GM23338 (cell line): ENCODE measurements at regions not wholly inside any gene's neighbourhood (a gene's known extent, or its start where the extent isn't known, plus 50 kb on each side); places are given as distances from the start of the nearest gene placed in this dataset.

Experiments used
- ATAC-seq: fragments of 200-7000 bp; cut with Tn5 transposase; 3 replicates; pipeline ENCODE4 v1.9.1; 2020
- DNase-seq: peaks from one replicate; pipeline ENCODE4 v3.0.0-alpha.2; 2015; ENCODE audit warnings: low spot score
- H2AFZ ChIP-seq: fragments of 200-600 bp; sonication (generic); 2 replicates; pipeline ENCODE4 v1.8.0; 2016; ENCODE audit warnings: antibody characterized with exemption, mild to moderate bottlenecking, moderate library complexity
- H3F3A ChIP-seq: fragments of 200-600 bp; sonication (generic); replicated peaks from 2 replicates; pipeline ENCODE4 v1.8.0; 2017; ENCODE audit warnings: antibody characterized with exemption, mixed run types, low read depth
- H3K27ac ChIP-seq: fragments of 200-600 bp; sonication (generic); 2 replicates; pipeline ENCODE4 v1.6.1; 2016; ENCODE audit warnings: low read depth
- H3K27me3 ChIP-seq: fragments of 200-600 bp; sonication (generic); 2 replicates; pipeline ENCODE4 v1.8.0; 2016; ENCODE audit warnings: mild to moderate bottlenecking, mixed run types, moderate library complexity; ENCODE audit not compliant: insufficient read depth
- H3K36me3 ChIP-seq: fragments of 200-600 bp; sonication (generic); 2 replicates; pipeline ENCODE4 v1.8.0; 2016; ENCODE audit warnings: mild to moderate bottlenecking; ENCODE audit not compliant: insufficient read depth
- H3K4me1 ChIP-seq: fragments of 200-600 bp; sonication (generic); 2 replicates; pipeline ENCODE4 v1.8.0; 2016; ENCODE audit warnings: mild to moderate bottlenecking, moderate library complexity; ENCODE audit not compliant: insufficient read depth
- H3K4me2 ChIP-seq: fragments of 200-600 bp; sonication (generic); 2 replicates; pipeline ENCODE4 v1.7.1; 2017; ENCODE audit warnings: mixed run types
- H3K4me3 ChIP-seq: fragments of 200-600 bp; sonication (generic); 2 replicates; pipeline ENCODE4 v1.6.1; 2016; ENCODE audit warnings: mixed run types
- H3K79me2 ChIP-seq: fragments of 200-600 bp; sonication (generic); replicated peaks from 2 replicates; pipeline ENCODE4 v1.8.0; 2017; ENCODE audit warnings: mild to moderate bottlenecking; ENCODE audit not compliant: insufficient read depth
- H3K9me2 ChIP-seq: fragments of 200-600 bp; sonication (generic); 2 replicates; pipeline ENCODE4 v1.8.0; 2017; ENCODE audit not compliant: insufficient read depth
- H4K20me1 ChIP-seq: fragments of 200-600 bp; sonication (generic); replicated peaks from 2 replicates; pipeline ENCODE4 v1.8.0; 2017; ENCODE audit warnings: mild to moderate bottlenecking; ENCODE audit not compliant: insufficient read depth
- H3K27ac Mint-ChIP-seq: 2 replicates; pipeline ENCODE4 v1.8.0; 2020; ENCODE audit warnings: inconsistent platforms, mild to moderate bottlenecking, moderate library complexity, mixed read lengths
- H3K27me3 Mint-ChIP-seq: 3 replicates; pipeline ENCODE4 v1.8.0; 2022; ENCODE audit warnings: low read depth, mild to moderate bottlenecking, moderate library complexity, mixed read lengths, inconsistent platforms; ENCODE audit not compliant: insufficient read depth, poor library complexity
- H3K36me3 Mint-ChIP-seq: 3 replicates; pipeline ENCODE4 v1.8.0; 2021; ENCODE audit warnings: low read depth, mild to moderate bottlenecking, inconsistent platforms, moderate library complexity, mixed read lengths
- H3K4me1 Mint-ChIP-seq: 3 replicates; pipeline ENCODE4 v1.8.0; 2020; ENCODE audit warnings: mild to moderate bottlenecking, inconsistent platforms, mixed read lengths
- H3K4me3 Mint-ChIP-seq: 3 replicates; pipeline ENCODE4 v1.8.0; 2021; ENCODE audit warnings: moderate library complexity, mild to moderate bottlenecking, inconsistent platforms, mixed read lengths
- H3K9me3 Mint-ChIP-seq: 3 replicates; pipeline ENCODE4 v1.8.0; 2020; ENCODE audit warnings: moderate library complexity, mild to moderate bottlenecking, inconsistent platforms, mixed read lengths
- JUNB ChIP-seq: IDR thresholded peaks from one replicate; pipeline ENCODE4 v1.6.1; 2016; ENCODE audit warnings: antibody characterized with exemption; ENCODE audit not compliant: unreplicated experiment
- POLR2AphosphoS5 ChIP-seq: IDR thresholded peaks from 2 replicates; pipeline ENCODE4 v1.6.1; 2016; ENCODE audit warnings: antibody characterized with exemption, low read depth
- STAT1 ChIP-seq: IDR thresholded peaks from one replicate; pipeline ENCODE4 v1.6.1; 2016; ENCODE audit warnings: antibody characterized with exemption; ENCODE audit not compliant: unreplicated experiment
- TF ChIP-seq, protein P1 (sequence below): fragments of 250-450 bp; sonication (Bioruptor Pico); IDR thresholded peaks from 2 replicates; pipeline ENCODE4 v1.5.0; 2020; ENCODE audit warnings: mild to moderate bottlenecking, moderate library complexity
- TF ChIP-seq, protein P2 (sequence below), 2 experiments: fragments of 200-600 bp in 1 of 2; sonication (generic) in 1 of 2; conservative IDR thresholded peaks; 2 replicates each; pipeline versions ENCODE4 v1.5.1 to v1.6.1; 2016 to 2017; ENCODE audit warnings: antibody characterized with exemption in 2 of 2, low read depth in 2 of 2, mild to moderate bottlenecking in 2 of 2, moderate library complexity in 1 of 2
- TF ChIP-seq, protein P3 (sequence below): IDR thresholded peaks from 2 replicates; pipeline ENCODE4 v1.6.1; 2016; ENCODE audit warnings: antibody characterized with exemption

DNA sequence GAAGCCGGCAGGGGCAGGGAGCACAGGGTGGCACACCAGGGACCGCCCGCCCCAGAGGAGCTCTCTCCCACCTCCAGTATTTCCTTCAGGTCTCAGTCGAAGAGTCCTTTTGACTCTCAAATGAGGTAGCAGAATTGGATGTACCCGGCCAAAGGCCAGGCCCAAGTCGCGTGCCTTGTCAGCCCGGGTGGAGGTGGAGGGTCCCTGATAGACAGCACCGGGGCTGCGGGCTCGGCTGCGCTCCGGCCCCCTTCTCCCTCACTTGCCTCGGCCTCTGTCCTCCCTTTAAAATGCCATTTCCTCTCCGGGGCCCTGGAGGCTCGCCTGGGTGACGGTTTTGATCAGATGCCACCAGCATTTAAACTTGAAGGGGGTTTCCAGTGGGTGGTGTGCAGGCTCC lies 198.9 kb upstream of the SOX11 start (continued):
- TF ChIP-seq, protein P1, sequence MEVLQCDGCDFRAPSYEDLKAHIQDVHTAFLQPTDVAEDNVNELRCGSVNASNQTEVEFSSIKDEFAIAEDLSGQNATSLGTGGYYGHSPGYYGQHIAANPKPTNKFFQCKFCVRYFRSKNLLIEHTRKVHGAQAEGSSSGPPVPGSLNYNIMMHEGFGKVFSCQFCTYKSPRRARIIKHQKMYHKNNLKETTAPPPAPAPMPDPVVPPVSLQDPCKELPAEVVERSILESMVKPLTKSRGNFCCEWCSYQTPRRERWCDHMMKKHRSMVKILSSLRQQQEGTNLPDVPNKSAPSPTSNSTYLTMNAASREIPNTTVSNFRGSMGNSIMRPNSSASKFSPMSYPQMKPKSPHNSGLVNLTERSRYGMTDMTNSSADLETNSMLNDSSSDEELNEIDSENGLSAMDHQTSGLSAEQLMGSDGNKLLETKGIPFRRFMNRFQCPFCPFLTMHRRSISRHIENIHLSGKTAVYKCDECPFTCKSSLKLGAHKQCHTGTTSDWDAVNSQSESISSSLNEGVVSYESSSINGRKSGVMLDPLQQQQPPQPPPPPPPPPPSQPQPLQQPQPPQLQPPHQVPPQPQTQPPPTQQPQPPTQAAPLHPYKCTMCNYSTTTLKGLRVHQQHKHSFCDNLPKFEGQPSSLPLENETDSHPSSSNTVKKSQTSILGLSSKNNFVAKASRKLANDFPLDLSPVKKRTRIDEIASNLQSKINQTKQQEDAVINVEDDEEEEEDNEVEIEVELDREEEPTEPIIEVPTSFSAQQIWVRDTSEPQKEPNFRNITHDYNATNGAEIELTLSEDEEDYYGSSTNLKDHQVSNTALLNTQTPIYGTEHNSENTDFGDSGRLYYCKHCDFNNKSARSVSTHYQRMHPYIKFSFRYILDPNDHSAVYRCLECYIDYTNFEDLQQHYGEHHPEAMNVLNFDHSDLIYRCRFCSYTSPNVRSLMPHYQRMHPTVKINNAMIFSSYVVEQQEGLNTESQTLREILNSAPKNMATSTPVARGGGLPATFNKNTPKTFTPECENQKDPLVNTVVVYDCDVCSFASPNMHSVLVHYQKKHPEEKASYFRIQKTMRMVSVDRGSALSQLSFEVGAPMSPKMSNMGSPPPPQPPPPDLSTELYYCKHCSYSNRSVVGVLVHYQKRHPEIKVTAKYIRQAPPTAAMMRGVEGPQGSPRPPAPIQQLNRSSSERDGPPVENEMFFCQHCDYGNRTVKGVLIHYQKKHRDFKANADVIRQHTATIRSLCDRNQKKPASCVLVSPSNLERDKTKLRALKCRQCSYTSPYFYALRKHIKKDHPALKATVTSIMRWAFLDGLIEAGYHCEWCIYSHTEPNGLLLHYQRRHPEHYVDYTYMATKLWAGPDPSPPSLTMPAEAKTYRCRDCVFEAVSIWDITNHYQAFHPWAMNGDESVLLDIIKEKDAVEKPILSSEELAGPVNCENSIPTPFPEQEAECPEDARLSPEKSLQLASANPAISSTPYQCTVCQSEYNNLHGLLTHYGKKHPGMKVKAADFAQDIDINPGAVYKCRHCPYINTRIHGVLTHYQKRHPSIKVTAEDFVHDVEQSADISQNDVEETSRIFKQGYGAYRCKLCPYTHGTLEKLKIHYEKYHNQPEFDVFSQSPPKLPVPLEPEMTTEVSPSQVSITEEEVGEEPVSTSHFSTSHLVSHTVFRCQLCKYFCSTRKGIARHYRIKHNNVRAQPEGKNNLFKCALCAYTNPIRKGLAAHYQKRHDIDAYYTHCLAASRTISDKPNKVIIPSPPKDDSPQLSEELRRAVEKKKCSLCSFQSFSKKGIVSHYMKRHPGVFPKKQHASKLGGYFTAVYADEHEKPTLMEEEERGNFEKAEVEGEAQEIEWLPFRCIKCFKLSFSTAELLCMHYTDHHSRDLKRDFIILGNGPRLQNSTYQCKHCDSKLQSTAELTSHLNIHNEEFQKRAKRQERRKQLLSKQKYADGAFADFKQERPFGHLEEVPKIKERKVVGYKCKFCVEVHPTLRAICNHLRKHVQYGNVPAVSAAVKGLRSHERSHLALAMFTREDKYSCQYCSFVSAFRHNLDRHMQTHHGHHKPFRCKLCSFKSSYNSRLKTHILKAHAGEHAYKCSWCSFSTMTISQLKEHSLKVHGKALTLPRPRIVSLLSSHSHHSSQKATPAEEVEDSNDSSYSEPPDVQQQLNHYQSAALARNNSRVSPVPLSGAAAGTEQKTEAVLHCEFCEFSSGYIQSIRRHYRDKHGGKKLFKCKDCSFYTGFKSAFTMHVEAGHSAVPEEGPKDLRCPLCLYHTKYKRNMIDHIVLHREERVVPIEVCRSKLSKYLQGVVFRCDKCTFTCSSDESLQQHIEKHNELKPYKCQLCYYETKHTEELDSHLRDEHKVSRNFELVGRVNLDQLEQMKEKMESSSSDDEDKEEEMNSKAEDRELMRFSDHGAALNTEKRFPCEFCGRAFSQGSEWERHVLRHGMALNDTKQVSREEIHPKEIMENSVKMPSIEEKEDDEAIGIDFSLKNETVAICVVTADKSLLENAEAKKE (CRISPR knock-in tag), result no peak
- TF ChIP-seq, protein P2, sequence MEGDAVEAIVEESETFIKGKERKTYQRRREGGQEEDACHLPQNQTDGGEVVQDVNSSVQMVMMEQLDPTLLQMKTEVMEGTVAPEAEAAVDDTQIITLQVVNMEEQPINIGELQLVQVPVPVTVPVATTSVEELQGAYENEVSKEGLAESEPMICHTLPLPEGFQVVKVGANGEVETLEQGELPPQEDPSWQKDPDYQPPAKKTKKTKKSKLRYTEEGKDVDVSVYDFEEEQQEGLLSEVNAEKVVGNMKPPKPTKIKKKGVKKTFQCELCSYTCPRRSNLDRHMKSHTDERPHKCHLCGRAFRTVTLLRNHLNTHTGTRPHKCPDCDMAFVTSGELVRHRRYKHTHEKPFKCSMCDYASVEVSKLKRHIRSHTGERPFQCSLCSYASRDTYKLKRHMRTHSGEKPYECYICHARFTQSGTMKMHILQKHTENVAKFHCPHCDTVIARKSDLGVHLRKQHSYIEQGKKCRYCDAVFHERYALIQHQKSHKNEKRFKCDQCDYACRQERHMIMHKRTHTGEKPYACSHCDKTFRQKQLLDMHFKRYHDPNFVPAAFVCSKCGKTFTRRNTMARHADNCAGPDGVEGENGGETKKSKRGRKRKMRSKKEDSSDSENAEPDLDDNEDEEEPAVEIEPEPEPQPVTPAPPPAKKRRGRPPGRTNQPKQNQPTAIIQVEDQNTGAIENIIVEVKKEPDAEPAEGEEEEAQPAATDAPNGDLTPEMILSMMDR (conservative IDR thresholded peaks at IDR 0.05; ENCODE audit: low read depth in 2 of 2), result no peak
- TF ChIP-seq JUNB, result no peak

DNA sequence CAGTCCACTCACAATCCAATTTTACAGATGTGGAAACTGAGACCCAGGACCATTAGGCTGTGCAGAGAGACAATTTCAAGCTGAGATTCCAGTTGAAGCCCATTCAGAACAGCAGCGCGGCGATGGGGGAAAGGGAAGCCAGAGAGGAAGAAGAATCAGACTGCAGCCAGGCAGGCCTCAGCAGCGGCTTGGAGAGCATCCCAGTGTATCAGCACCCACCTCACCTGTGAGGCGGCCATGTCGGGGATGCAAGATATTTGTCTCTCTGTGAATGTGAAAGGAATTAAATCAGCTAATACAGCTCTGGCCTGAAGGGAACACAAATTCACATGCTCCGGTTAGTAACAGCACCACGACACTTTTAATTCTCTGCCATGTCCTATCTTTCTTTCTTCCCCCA lies 198.0 kb upstream of the SOX11 start:
- Mint-ChIP-seq H3K9me3 (peaks cover 77% of the 10 kb centered on the region), H3K4me1 (peaks cover 12% of the 10 kb centered on the region), H3K27ac (no peak overlapping the region), H3K27me3 (peaks cover 2% of the 10 kb centered on the region), H3K36me3 (peaks cover 6% of the 10 kb centered on the region), H3K4me3 (no peak overlapping the region)
- DNase-seq, result no peak
- Histone ChIP-seq H3K27me3 (no peaks in the 10 kb centered on the region), H2AFZ (no peak overlapping the region), H4K20me1 (no peaks in the 10 kb centered on the region), H3K9me2 (no peaks in the 10 kb centered on the region), H3F3A (no peaks in the 10 kb centered on the region), H3K4me1 (peaks cover 14% of the 10 kb centered on the region), H3K4me2 (peak overlapping the region; percentile 42), H3K79me2 (no peaks in the 10 kb centered on the region), H3K36me3 (no peaks in the 10 kb centered on the region), H3K27ac (no peak overlapping the region), H3K4me3 (no peak overlapping the region)
- peak; percentile 53 for ATAC-seq
- TF ChIP-seq, protein P1 (CRISPR knock-in tag), result no peak
- TF ChIP-seq STAT1, result no peak
- no peak for TF ChIP-seq JUNB
- TF ChIP-seq POLR2AphosphoS5, result no peak
- TF ChIP-seq, protein P3, sequence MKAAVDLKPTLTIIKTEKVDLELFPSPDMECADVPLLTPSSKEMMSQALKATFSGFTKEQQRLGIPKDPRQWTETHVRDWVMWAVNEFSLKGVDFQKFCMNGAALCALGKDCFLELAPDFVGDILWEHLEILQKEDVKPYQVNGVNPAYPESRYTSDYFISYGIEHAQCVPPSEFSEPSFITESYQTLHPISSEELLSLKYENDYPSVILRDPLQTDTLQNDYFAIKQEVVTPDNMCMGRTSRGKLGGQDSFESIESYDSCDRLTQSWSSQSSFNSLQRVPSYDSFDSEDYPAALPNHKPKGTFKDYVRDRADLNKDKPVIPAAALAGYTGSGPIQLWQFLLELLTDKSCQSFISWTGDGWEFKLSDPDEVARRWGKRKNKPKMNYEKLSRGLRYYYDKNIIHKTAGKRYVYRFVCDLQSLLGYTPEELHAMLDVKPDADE, result no peak
